Suprapubic skin (tissue), 4 donors: ENCODE measurements at regions not wholly inside any gene's neighbourhood (a gene's known extent, or its start where the extent isn't known, plus 50 kb on each side); places are given as distances from the start of the nearest gene placed in this dataset.

Experiments
- CTCF ChIP-seq, 2 donors: fragments of 200-600 bp in 1 of 2; fragments of 450-650 bp in 1 of 2; sonication (generic) in 1 of 2; IDR thresholded peaks; one replicate each; pipeline ENCODE4 v1.5.1; 2016 to 2019; ENCODE audit warnings: antibody characterized with exemption in 2 of 2, mild to moderate bottlenecking in 1 of 2, moderate library complexity in 1 of 2
- EP300 ChIP-seq: sonication (generic); formaldehyde crosslinking; IDR thresholded peaks from one replicate; pipeline ENCODE4 v1.6.1; 2017; ENCODE audit warnings: antibody characterized with exemption
- POLR2A ChIP-seq, 2 donors: fragments of 450-650 bp; IDR thresholded peaks; one replicate each; pipeline ENCODE4 v1.6.1; 2017; ENCODE audit warnings: antibody characterized with exemption in 2 of 2, mild to moderate bottlenecking in 2 of 2, moderate library complexity in 2 of 2
- POLR2AphosphoS5 ChIP-seq, 3 donors: sonication (generic); formaldehyde crosslinking; IDR thresholded peaks; one replicate each; pipeline ENCODE4 v1.6.1; 2017; ENCODE audit warnings: antibody characterized with exemption in 3 of 3

GRCh38 chr12:127060933-127061332 is 1206.0 kb upstream of the TMEM132C start:
- TF ChIP-seq CTCF (IDR thresholded peaks at IDR 0.05) (no peak), POLR2A (IDR thresholded peaks at IDR 0.05) (no peak), POLR2AphosphoS5 (IDR thresholded peaks at IDR 0.05) (no peak), EP300 (no peak)
